ENCODE measurements at regions not wholly inside any gene's neighbourhood (a gene's known extent, or its start where the extent isn't known, plus 50 kb on each side); places are given as distances from the start of the nearest gene placed in this dataset.

DNA sequence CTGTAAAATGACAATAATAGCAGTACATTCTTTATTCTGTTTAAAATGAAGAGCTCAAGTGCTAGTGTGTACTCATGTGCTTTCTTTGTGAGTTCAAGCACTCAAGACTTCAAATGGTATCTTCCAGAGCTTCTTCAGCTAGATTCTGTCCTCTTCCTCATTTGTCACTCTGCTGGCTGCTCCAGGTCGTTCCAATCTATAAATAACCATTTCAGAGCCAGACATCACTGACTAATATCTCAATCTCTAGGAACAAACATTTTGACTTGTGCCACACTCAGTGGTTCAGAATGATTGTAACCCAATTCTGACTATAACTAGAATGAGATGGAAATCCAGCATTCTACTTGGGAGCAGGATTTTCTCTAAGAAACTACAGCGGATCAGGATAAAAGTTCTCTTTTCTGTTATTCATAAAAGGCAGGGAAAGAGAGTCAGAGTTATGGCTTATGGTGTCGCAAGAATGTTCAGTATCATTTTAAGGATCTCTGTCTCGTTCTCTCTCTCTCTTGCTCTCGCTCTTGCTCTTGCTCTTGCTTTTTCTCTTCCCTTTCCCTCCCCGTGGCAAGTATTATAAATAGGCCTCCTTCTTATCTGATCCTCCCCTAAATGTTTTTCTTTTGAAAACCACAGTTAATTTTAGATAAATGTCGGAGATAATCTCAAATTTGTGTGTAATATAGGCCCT lies 116.3 kb upstream of the MAF start:
- no peak for DNase-seq (ENCODE audit: low spot score)
- Mint-ChIP-seq H3K27ac (ENCODE audit: unreplicated experiment) (no peak overlapping the region), H3K9me3 (ENCODE audit: unreplicated experiment) (no peaks in the 10 kb centered on the region), H3K4me3 (ENCODE audit: unreplicated experiment) (no peak overlapping the region), H3K36me3 (ENCODE audit: low read depth, unreplicated experiment) (no peaks in the 10 kb centered on the region), H3K27me3 (ENCODE audit: unreplicated experiment) (no peaks in the 10 kb centered on the region), H3K4me1 (ENCODE audit: unreplicated experiment) (no peaks in the 10 kb centered on the region)
- TF ChIP-seq, protein P1, sequence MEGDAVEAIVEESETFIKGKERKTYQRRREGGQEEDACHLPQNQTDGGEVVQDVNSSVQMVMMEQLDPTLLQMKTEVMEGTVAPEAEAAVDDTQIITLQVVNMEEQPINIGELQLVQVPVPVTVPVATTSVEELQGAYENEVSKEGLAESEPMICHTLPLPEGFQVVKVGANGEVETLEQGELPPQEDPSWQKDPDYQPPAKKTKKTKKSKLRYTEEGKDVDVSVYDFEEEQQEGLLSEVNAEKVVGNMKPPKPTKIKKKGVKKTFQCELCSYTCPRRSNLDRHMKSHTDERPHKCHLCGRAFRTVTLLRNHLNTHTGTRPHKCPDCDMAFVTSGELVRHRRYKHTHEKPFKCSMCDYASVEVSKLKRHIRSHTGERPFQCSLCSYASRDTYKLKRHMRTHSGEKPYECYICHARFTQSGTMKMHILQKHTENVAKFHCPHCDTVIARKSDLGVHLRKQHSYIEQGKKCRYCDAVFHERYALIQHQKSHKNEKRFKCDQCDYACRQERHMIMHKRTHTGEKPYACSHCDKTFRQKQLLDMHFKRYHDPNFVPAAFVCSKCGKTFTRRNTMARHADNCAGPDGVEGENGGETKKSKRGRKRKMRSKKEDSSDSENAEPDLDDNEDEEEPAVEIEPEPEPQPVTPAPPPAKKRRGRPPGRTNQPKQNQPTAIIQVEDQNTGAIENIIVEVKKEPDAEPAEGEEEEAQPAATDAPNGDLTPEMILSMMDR (IDR thresholded peaks at IDR 0.05; ENCODE audit: unreplicated experiment) = no peak

DNA sequence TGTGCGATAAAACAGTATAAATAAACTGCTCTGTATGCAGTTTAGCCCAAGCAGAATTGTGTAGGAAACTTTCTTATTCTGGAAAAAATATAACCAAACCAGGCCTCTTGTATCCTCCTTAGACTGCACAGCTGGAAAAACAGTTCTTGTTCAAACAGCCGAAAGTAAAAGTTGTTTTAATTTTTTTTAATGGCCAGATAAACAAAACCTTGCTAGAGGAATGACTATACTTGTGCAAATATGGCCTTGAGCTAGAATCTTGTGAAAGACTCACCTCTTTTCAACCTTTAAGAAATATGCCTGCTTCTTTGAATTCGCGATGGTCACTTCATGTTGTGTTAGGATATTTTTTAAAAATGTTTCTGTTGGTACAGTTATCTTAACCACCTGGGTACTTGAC lies 114.5 kb upstream of the MAF start:
- no peaks in the 10 kb centered on the region for H3K4me1 Mint-ChIP-seq (ENCODE audit: unreplicated experiment)
- no peaks in the 10 kb centered on the region for H3K27me3 Mint-ChIP-seq (ENCODE audit: unreplicated experiment)
- H3K4me3 Mint-ChIP-seq (ENCODE audit: unreplicated experiment) = no peak overlapping the region
- H3K36me3 Mint-ChIP-seq (ENCODE audit: low read depth, unreplicated experiment) = no peaks in the 10 kb centered on the region
- H3K27ac Mint-ChIP-seq (ENCODE audit: unreplicated experiment) = no peak overlapping the region
- no peaks in the 10 kb centered on the region for H3K9me3 Mint-ChIP-seq (ENCODE audit: unreplicated experiment)
- DNase-seq (ENCODE audit: low spot score) = no peak
- TF ChIP-seq, protein P1 (IDR thresholded peaks at IDR 0.05; ENCODE audit: unreplicated experiment) = no peak

DNA sequence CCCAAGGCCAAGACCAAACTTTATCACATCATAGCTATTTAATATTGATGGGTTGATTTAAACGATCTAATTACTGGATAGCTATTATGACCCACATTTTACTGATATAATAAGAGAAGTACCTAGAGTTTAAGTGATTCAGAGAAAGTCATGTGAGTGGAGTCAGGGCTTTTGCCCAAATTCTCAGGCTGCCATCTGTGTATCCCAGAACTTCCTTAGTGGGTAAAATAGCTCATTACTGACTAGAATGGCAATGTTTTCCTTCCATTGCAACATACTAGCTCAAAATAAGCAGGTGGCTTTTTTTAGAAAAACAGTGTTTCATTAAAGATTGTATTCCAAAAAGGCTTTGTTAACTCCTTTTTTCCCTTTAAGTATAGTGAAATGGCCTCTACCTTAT lies 113.9 kb upstream of the MAF start:
- H3K9me3 Mint-ChIP-seq (ENCODE audit: unreplicated experiment) = no peaks in the 10 kb centered on the region
- H3K4me1 Mint-ChIP-seq (ENCODE audit: unreplicated experiment) = no peaks in the 10 kb centered on the region
- no peaks in the 10 kb centered on the region for H3K36me3 Mint-ChIP-seq (ENCODE audit: low read depth, unreplicated experiment)
- TF ChIP-seq, protein P1 (IDR thresholded peaks at IDR 0.05; ENCODE audit: unreplicated experiment) = no peak
- H3K27ac Mint-ChIP-seq (ENCODE audit: unreplicated experiment) = no peak overlapping the region
- DNase-seq (ENCODE audit: low spot score) = no peak
- H3K27me3 Mint-ChIP-seq (ENCODE audit: unreplicated experiment) = no peaks in the 10 kb centered on the region
- no peak overlapping the region for H3K4me3 Mint-ChIP-seq (ENCODE audit: unreplicated experiment)

DNA sequence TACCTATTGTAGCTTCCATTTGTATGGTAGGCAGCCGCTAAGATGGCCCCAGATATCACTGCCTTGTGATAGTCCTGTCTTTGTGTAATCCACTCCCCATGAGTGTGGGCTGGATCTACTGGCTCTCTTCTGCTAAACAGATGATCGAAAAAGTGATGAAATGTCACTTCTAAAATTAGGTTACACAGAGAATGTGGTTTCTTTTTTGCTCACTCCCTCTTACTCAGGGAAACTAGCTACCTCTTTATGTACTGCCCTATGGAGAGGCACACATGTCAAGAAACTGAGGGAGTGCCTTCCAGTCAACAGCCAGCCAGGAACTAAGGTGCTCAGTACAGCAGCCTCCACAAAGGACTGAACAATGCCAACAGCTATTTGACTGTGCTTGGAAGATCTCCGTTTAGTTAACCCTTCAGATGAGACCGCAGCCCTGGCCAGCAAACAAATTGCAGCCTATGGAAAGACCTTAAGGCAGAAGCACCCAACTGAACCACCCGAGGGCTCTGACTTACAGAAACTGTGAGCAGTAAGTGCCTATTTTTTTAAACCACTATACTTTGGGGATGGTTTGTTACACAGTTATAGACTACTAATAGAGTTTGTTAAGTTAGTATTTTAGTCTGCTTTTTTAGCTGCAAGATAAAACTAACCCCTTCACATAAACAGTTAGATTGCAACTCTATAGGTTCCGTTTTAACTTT lies 113.2 kb upstream of the MAF start:
- TF ChIP-seq, protein P1 (IDR thresholded peaks at IDR 0.05; ENCODE audit: unreplicated experiment) = no peak
- Mint-ChIP-seq H3K27ac (ENCODE audit: unreplicated experiment) (no peak overlapping the region), H3K36me3 (ENCODE audit: low read depth, unreplicated experiment) (no peaks in the 10 kb centered on the region), H3K27me3 (ENCODE audit: unreplicated experiment) (no peaks in the 10 kb centered on the region), H3K4me3 (ENCODE audit: unreplicated experiment) (no peak overlapping the region), H3K9me3 (ENCODE audit: unreplicated experiment) (no peaks in the 10 kb centered on the region), H3K4me1 (ENCODE audit: unreplicated experiment) (no peaks in the 10 kb centered on the region)
- no peak for DNase-seq (ENCODE audit: low spot score)

DNA sequence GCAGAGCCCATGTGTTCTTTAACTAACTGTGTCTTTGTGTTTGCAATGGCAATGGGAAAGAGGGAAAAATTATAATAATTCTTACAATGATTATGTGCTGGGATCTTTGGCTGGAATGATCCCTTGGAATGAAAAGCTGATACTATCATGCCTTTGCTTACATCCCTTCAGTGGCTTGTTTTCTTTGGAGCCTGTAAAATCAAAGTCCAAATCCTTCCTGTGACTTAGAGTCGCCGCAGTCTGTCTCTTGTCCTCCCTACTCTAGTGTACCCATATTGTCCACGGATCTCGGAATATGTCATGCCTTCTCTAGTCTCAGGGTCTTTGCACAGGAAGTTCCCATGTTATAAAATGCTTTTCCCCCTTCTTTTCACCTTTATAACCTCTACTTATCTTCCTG lies 111.7 kb upstream of the MAF start:
- Mint-ChIP-seq H3K9me3 (ENCODE audit: unreplicated experiment) (no peaks in the 10 kb centered on the region), H3K4me3 (ENCODE audit: unreplicated experiment) (no peak overlapping the region), H3K27ac (ENCODE audit: unreplicated experiment) (no peak overlapping the region), H3K4me1 (ENCODE audit: unreplicated experiment) (no peaks in the 10 kb centered on the region), H3K27me3 (ENCODE audit: unreplicated experiment) (no peaks in the 10 kb centered on the region), H3K36me3 (ENCODE audit: low read depth, unreplicated experiment) (no peaks in the 10 kb centered on the region)
- TF ChIP-seq, protein P1 (IDR thresholded peaks at IDR 0.05; ENCODE audit: unreplicated experiment) = no peak
- DNase-seq (ENCODE audit: low spot score) = no peak

Measured in endothelial cell (in vitro differentiated cells).